GM19438 (cell line): ENCODE measurements at regions not wholly inside any gene's neighbourhood (a gene's known extent, or its start where the extent isn't known, plus 50 kb on each side); places are given as distances from the start of the nearest gene placed in this dataset.

ENCODE experiments used
- ATAC-seq: cut with Tn5 transposase; IDR thresholded peaks from one replicate; pipeline ENCODE4 v1.9.1; 2021; ENCODE audit warnings: low read depth; ENCODE audit not compliant: unreplicated experiment

- no peak for ATAC-seq
Measured at GRCh38 chr1:3954170-3955169, 54.4 kb upstream of the C1orf174 start.

- no peak for ATAC-seq
Measured at GRCh38 chr1:3955196-3955772, 55.2 kb upstream of the C1orf174 start.

GRCh38 chr1:3956527-3957170 is 56.6 kb upstream of the C1orf174 start:
- no peak for ATAC-seq

GRCh38 chr1:3959361-3959760 is 59.3 kb upstream of the C1orf174 start:
- ATAC-seq: no peak

GRCh38 chr1:3963554-3963953 is 63.5 kb upstream of the C1orf174 start:
- no peak for ATAC-seq

GRCh38 chr1:3965693-3966092 is 65.6 kb upstream of the C1orf174 start:
- no peak for ATAC-seq

GRCh38 chr1:3968851-3969250 is 68.8 kb upstream of the C1orf174 start:
- ATAC-seq: no peak

GRCh38 chr1:3971981-3972380 is 71.9 kb upstream of the C1orf174 start:
- no peak for ATAC-seq

- ATAC-seq: no peak
Measured at GRCh38 chr1:3975903-3976630, 76.0 kb upstream of the C1orf174 start.

- no peak for ATAC-seq
Measured at GRCh38 chr1:3976821-3977220, 76.7 kb upstream of the C1orf174 start.

GRCh38 chr1:3978196-3978989 is 78.3 kb upstream of the C1orf174 start:
- ATAC-seq: no peak

GRCh38 chr1:3978990-3979325 is 78.9 kb upstream of the C1orf174 start:
- no peak for ATAC-seq

GRCh38 chr1:3981261-3981660 is 81.2 kb upstream of the C1orf174 start:
- no peak for ATAC-seq

GRCh38 chr1:3981746-3982505 is 81.9 kb upstream of the C1orf174 start:
- ATAC-seq: no peak

- no peak for ATAC-seq
Measured at GRCh38 chr1:3983181-3983580, 83.1 kb upstream of the C1orf174 start.

GRCh38 chr1:3984586-3984985 is 84.5 kb upstream of the C1orf174 start:
- no peak for ATAC-seq

GRCh38 chr1:3986686-3987218 is 86.7 kb upstream of the C1orf174 start:
- no peak for ATAC-seq

GRCh38 chr1:3987669-3988235 is 87.7 kb upstream of the C1orf174 start:
- no peak for ATAC-seq

GRCh38 chr1:3988431-3988830 is 88.4 kb upstream of the C1orf174 start:
- ATAC-seq: no peak
